Breast epithelium (tissue), 4 donors: ENCODE measurements at regions not wholly inside any gene's neighbourhood (a gene's known extent, or its start where the extent isn't known, plus 50 kb on each side); places are given as distances from the start of the nearest gene placed in this dataset.

Experiments used
- DNase-seq, 2 donors: peaks; one replicate each; pipeline ENCODE4 v3.0.0-alpha.2; 2019; ENCODE audit warnings: low spot score in 2 of 2
- H3K27ac ChIP-seq, 2 donors: fragments of 200-600 bp; sonication (generic) in 1 of 2; one replicate each; pipeline ENCODE4 v1.5.1; 2016 to 2019; ENCODE audit warnings: mild to moderate bottlenecking in 1 of 2
- H3K27me3 ChIP-seq, 2 donors: fragments of 200-600 bp; sonication (generic) in 1 of 2; one replicate each; pipeline versions ENCODE4 v1.5.1 to v1.6.0; 2017 to 2019; ENCODE audit warnings: control low read depth in 1 of 2, mild to moderate bottlenecking in 1 of 2
- H3K36me3 ChIP-seq: fragments of 200-600 bp; one replicate; pipeline ENCODE4 v1.5.1; 2019
- H3K4me1 ChIP-seq, 2 donors: fragments of 200-600 bp; sonication (generic); one replicate each; pipeline ENCODE4 v1.5.1; 2016 to 2019; ENCODE audit warnings: control low read depth in 1 of 2
- H3K4me3 ChIP-seq, 3 donors: fragments of 200-600 bp; sonication (generic); 1 replicate in 2 of 3; 2 replicates in 1 of 3; pipeline ENCODE4 v1.5.1; 2016 to 2019; ENCODE audit warnings: mild to moderate bottlenecking in 3 of 3, moderate library complexity in 2 of 3
- H3K9me3 ChIP-seq, 2 donors: fragments of 200-600 bp; sonication (generic) in 1 of 2; one replicate each; pipeline ENCODE4 v1.5.1; 2016 to 2019; ENCODE audit warnings: control low read depth in 1 of 2
- POLR2A ChIP-seq: fragments of 450-650 bp; IDR thresholded peaks from one replicate; pipeline ENCODE4 v1.6.1; 2016; ENCODE audit warnings: antibody characterized with exemption, mild to moderate bottlenecking, moderate library complexity
- POLR2AphosphoS5 ChIP-seq, 3 donors: sonication (generic); formaldehyde crosslinking; IDR thresholded peaks; one replicate each; pipeline ENCODE4 v1.6.1; 2017; ENCODE audit warnings: antibody characterized with exemption in 3 of 3
- intact Hi-C: fragments of 100-400 bp; cut with DNase I; formaldehyde crosslinking; loops from one replicate; pipeline ENCODE4 v1.15.1; 2023; ENCODE audit warnings: low total_unique reads
- TF ChIP-seq, protein P1 (sequence below), 3 donors: fragments of 450-650 bp; IDR thresholded peaks; one replicate each; pipeline ENCODE4 v1.5.1; 2016 to 2017; ENCODE audit warnings: antibody characterized with exemption in 3 of 3, mild to moderate bottlenecking in 3 of 3, moderate library complexity in 3 of 3

DNA sequence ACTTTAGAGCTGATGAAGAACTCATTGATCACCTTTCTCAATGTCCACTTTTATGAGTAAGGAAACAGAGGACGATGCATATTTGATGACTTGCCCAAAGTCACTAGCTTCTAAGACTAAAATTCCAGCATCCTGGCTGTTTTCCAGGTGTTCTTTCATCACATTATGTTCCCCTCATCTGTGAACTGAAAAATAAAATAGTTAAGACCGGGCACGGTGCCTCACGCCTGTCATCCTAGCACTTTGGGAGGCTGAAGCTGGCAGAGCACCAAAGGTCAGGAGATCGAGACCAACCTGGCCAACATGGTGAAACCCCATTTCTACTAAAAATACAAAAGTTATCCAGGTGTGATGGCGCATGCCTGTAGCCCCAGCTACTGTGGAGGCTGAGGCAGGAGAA is 297.5 kb downstream of the DUSP10 start:
- DNase-seq = no peak
- H3K4me3 ChIP-seq = no peak overlapping the region
- no peaks in the 10 kb centered on the region for H3K36me3 ChIP-seq
- TF ChIP-seq POLR2AphosphoS5 (IDR thresholded peaks at IDR 0.05) = no peak
- no peak for TF ChIP-seq POLR2A
- TF ChIP-seq, protein P1, sequence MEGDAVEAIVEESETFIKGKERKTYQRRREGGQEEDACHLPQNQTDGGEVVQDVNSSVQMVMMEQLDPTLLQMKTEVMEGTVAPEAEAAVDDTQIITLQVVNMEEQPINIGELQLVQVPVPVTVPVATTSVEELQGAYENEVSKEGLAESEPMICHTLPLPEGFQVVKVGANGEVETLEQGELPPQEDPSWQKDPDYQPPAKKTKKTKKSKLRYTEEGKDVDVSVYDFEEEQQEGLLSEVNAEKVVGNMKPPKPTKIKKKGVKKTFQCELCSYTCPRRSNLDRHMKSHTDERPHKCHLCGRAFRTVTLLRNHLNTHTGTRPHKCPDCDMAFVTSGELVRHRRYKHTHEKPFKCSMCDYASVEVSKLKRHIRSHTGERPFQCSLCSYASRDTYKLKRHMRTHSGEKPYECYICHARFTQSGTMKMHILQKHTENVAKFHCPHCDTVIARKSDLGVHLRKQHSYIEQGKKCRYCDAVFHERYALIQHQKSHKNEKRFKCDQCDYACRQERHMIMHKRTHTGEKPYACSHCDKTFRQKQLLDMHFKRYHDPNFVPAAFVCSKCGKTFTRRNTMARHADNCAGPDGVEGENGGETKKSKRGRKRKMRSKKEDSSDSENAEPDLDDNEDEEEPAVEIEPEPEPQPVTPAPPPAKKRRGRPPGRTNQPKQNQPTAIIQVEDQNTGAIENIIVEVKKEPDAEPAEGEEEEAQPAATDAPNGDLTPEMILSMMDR (IDR thresholded peaks at IDR 0.05) = no peak
- no peaks in the 10 kb centered on the region for H3K9me3 ChIP-seq
- no peak overlapping the region for H3K27ac ChIP-seq
- no peaks in the 10 kb centered on the region for H3K27me3 ChIP-seq
- intact Hi-C loops = no loop called here
- H3K4me1 ChIP-seq = no peaks in the 10 kb centered on the region

DNA sequence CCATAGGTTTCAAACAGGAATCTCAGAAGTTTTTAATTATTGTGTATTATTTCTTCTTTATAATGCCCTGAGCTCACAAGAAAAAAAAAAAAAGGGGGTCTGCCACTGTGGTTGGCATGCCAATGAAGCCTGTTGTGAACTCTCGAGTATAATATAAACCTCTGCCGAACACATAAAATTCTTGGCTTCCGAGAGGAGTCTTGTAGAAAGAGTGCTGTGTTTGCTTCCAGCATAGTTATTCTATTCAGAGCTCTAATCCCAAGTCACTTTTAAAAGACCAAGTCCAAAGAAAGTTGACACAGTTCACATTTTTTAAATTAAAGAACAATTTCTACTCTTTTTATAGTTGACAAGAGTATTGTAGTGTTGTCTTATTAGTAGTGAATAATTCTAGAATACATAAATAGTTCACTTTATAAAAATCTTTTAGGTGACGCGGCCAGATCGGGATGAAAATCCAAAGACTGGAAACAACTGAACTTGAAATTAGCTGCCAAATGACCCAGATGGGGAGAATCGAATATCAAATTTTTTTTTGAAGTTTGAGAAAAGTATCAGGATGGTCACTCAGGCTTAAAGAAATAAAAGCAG is 293.2 kb downstream of the DUSP10 start:
- H3K4me3 ChIP-seq = no peak overlapping the region
- H3K4me1 ChIP-seq = no peaks in the 10 kb centered on the region
- no peaks in the 10 kb centered on the region for H3K9me3 ChIP-seq
- peaks cover 4% of the 10 kb centered on the region for H3K36me3 ChIP-seq
- no peak for TF ChIP-seq POLR2AphosphoS5 (IDR thresholded peaks at IDR 0.05)
- H3K27me3 ChIP-seq = no peaks in the 10 kb centered on the region
- intact Hi-C loops = no loop called here
- DNase-seq = no peak
- H3K27ac ChIP-seq = no peak overlapping the region

DNA sequence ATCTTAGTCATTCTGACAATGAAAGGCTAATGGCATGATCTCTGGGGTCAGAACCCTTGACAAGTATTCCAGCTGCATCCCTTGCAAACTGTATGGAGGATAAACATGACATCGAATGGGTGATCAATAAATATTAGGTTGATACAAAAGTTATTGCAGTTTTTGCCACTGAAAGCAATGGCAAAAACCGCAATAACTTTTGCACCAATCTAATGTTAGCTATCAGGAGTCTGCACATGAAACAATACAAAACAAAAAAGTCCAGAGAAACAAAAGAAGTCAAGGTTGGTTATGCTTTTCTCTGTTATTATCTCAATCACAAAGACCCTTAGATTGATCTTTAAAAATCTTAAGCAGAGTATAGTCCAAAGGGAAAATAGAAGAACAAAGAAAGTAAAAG is 292.7 kb downstream of the DUSP10 start:
- Histone ChIP-seq H3K4me3 (no peak overlapping the region), H3K9me3 (no peaks in the 10 kb centered on the region), H3K4me1 (no peaks in the 10 kb centered on the region), H3K27me3 (no peaks in the 10 kb centered on the region), H3K36me3 (peaks cover 4% of the 10 kb centered on the region), H3K27ac (no peak overlapping the region)
- intact Hi-C loops = no loop called here
- TF ChIP-seq, protein P1 (IDR thresholded peaks at IDR 0.05) = no peak
- TF ChIP-seq POLR2A (no peak), POLR2AphosphoS5 (IDR thresholded peaks at IDR 0.05) (no peak)
- no peak for DNase-seq

DNA sequence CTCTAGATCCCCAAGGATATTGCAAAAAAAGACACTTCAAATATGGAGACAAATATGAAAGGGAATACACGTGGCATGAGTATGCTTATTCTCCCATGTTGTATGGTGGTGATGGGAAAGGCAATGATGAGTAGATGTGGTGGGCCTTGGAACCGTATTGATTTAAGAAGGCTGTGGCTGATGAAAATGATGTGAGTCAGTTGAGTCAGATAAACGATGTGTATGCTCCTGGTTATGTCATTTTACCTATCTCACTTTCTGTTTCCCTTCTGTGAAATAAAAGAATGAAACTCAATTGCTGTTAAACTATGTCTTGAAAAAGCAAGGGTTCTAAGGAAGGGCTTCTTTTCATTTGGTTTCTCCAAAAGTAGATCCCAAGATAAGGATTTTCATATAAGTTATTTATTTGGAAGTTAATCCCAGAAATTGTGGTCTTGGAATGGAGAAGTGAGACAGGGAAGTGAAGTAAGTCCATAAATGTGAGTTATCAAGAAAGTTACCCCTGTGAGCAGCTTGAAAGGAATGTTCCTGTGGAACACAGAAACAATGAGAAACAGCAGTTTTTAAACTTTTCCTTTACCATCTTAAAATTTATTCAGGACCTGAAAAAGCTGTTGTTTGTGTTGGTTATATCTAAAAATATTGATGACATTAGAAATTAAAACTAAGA is 292.0 kb downstream of the DUSP10 start:
- TF ChIP-seq, protein P1 (IDR thresholded peaks at IDR 0.05) = no peak
- TF ChIP-seq POLR2AphosphoS5 (IDR thresholded peaks at IDR 0.05) (no peak), POLR2A (no peak)
- no peak for DNase-seq
- intact Hi-C loops = no loop called here

DNA sequence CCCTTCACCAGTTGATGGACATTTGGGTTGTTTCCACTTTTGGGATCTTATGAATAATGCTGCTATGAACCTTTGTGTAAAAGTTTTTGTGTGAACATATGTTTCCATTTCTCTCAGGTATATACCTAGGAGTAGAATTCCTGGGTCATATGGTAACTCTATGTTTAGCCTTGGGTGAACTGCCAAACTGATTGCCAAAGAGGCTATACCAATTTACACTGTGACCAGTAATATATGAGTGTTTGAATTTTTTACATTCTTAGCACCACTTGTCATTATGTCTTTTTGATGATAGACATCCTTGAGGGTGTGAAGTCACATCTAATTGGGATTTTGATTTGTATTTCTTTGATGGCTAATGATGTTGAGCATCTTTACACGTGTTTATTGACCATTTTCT is 290.1 kb downstream of the DUSP10 start:
- intact Hi-C loops = no loop called here
- Histone ChIP-seq H3K9me3 (no peaks in the 10 kb centered on the region), H3K27me3 (no peaks in the 10 kb centered on the region), H3K27ac (no peak overlapping the region), H3K4me1 (no peaks in the 10 kb centered on the region), H3K36me3 (peaks cover 4% of the 10 kb centered on the region), H3K4me3 (no peak overlapping the region)
- TF ChIP-seq POLR2AphosphoS5 (IDR thresholded peaks at IDR 0.05) = no peak
- no peak for TF ChIP-seq POLR2A
- TF ChIP-seq, protein P1 (IDR thresholded peaks at IDR 0.05) = no peak
- DNase-seq = no peak

More for the DNA sequence above, 292.0 kb downstream of the DUSP10 start:
- no peaks in the 10 kb centered on the region for H3K27me3 ChIP-seq
- H3K27ac ChIP-seq = no peak overlapping the region
- H3K4me1 ChIP-seq = no peaks in the 10 kb centered on the region
- H3K4me3 ChIP-seq = no peak overlapping the region
- H3K9me3 ChIP-seq = no peaks in the 10 kb centered on the region
- peaks cover 4% of the 10 kb centered on the region for H3K36me3 ChIP-seq
